GM23248 (cell line): ENCODE measurements at regions not wholly inside any gene's neighbourhood (a gene's known extent, or its start where the extent isn't known, plus 50 kb on each side); places are given as distances from the start of the nearest gene placed in this dataset.
"Not testable (repeated sequence)": the region's sequence is repeated elsewhere in the genome, so short reads cannot be mapped to it uniquely, and the experiment has no call there.

Experiments
- DNase-seq: peaks from one replicate; pipeline ENCODE4 v3.0.0-alpha.2; 2015
- H2AFZ ChIP-seq: fragments of 200-600 bp; sonication (generic); 2 replicates; pipeline ENCODE4 v1.6.1; 2016; ENCODE audit warnings: antibody characterized with exemption
- H3F3A ChIP-seq: fragments of 200-600 bp; sonication (generic); 2 replicates; pipeline ENCODE4 v1.6.1; 2016; ENCODE audit warnings: mild to moderate bottlenecking, antibody characterized with exemption, mixed run types; ENCODE audit not compliant: insufficient read depth
- H3K27ac ChIP-seq: fragments of 200-600 bp; sonication (generic); 2 replicates; pipeline ENCODE4 v1.5.1; 2016; ENCODE audit warnings: mild to moderate bottlenecking
- H3K27me3 ChIP-seq: fragments of 200-600 bp; sonication (generic); replicated peaks from 2 replicates; pipeline ENCODE4 v1.6.1; 2016; ENCODE audit warnings: mild to moderate bottlenecking; ENCODE audit not compliant: insufficient read depth
- H3K36me3 ChIP-seq: fragments of 200-600 bp; sonication (generic); 2 replicates; pipeline ENCODE4 v1.6.1; 2016; ENCODE audit warnings: low read depth, mild to moderate bottlenecking
- H3K4me1 ChIP-seq: fragments of 200-600 bp; sonication (generic); 2 replicates; pipeline ENCODE4 v1.6.1; 2016; ENCODE audit warnings: mild to moderate bottlenecking; ENCODE audit not compliant: insufficient read depth
- H3K4me2 ChIP-seq: fragments of 200-600 bp; sonication (generic); one replicate; pipeline ENCODE4 v1.6.1; 2016; ENCODE audit warnings: mild to moderate bottlenecking; ENCODE audit not compliant: unreplicated experiment
- H3K4me3 ChIP-seq: fragments of 200-600 bp; sonication (generic); 2 replicates; pipeline ENCODE4 v1.5.1; 2016; ENCODE audit warnings: mild to moderate bottlenecking
- H3K79me2 ChIP-seq: fragments of 200-600 bp; sonication (generic); 2 replicates; pipeline ENCODE4 v1.6.1; 2016; ENCODE audit warnings: mild to moderate bottlenecking; ENCODE audit not compliant: insufficient read depth
- H3K9ac ChIP-seq: fragments of 200-600 bp; sonication (generic); 2 replicates; pipeline ENCODE4 v1.6.1; 2016; ENCODE audit warnings: mild to moderate bottlenecking
- H3K9me2 ChIP-seq: fragments of 200-600 bp; sonication (generic); 2 replicates; pipeline ENCODE4 v1.6.1; 2016; ENCODE audit warnings: mixed run types, mild to moderate bottlenecking, moderate library complexity; ENCODE audit not compliant: insufficient read depth
- H3K9me3 ChIP-seq: fragments of 200-600 bp; sonication (generic); one replicate; pipeline ENCODE4 v1.6.1; 2017; ENCODE audit warnings: low read depth
- H4K20me1 ChIP-seq: fragments of 200-600 bp; sonication (generic); 2 replicates; pipeline ENCODE4 v1.6.0; 2016; ENCODE audit not compliant: insufficient read depth
- EZH2 ChIP-seq: fragments of 200-600 bp; sonication (generic); IDR thresholded peaks from 2 replicates; pipeline ENCODE4 v1.6.1; 2018; ENCODE audit warnings: antibody characterized with exemption, mild to moderate bottlenecking; ENCODE audit not compliant: insufficient read depth, poor library complexity, severe bottlenecking
- EZH2phosphoT487 ChIP-seq: fragments of 200-600 bp; sonication (generic); IDR thresholded peaks from 2 replicates; pipeline ENCODE4 v1.6.1; 2018; ENCODE audit warnings: antibody characterized with exemption, moderate library complexity, mild to moderate bottlenecking, low read depth; ENCODE audit not compliant: insufficient read depth
- WGBS, 2 experiments: methylation state at CpG; one replicate each; pipeline ENCODE4 v1.1.6; 2015 to 2017; ENCODE audit warnings: low lambda C conversion rate in 2 of 2, low coverage in 1 of 2; ENCODE audit errors: missing lambda C conversion rate in 2 of 2; 5-methylcytosine and 5-hydroxymethylcytosine counted together
- in situ Hi-C: fragments of 300-500 bp; cut with MboI; formaldehyde crosslinking; loops from 2 replicates; pipeline ENCODE4 v1.15.0; 2020

DNA sequence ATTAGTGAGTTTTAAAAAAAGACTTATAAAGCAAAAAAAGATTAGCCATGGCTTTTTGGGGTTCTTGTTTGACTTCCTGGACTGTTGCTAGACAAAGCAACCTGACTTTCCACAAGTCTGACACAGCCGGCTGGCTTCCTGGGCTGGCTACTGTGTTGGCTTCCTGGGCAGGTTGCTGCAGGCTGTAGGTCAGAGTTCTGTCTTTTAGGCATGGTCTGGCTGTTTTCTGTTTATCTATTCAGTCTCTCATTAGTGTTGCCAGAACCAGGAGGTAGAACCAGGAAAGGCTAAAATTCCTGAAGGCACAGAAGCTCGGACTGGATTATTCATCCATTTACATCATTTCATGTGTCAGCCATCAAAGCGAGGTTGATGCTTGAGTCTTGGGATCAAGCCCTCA, 88.6 kb upstream of the SLC35F3 start:
- DNase-seq: no peak
- no peaks in the 10 kb centered on the region for H3K9me2 ChIP-seq
- no peaks in the 10 kb centered on the region for H3K4me1 ChIP-seq
- H4K20me1 ChIP-seq: no peaks in the 10 kb centered on the region
- H2AFZ ChIP-seq: no peak overlapping the region
- H3K4me3 ChIP-seq: no peak overlapping the region
- H3K9me3 ChIP-seq: no peaks in the 10 kb centered on the region
- TF ChIP-seq EZH2 (no peak), EZH2phosphoT487 (no peak)
- 27 to 47% methylated on average over 3 of the region's 3 CpGs for WGBS, 2 experiments
- no peak overlapping the region for H3K9ac ChIP-seq
- in situ Hi-C loops: no loop called here
- H3K36me3 ChIP-seq: no peaks in the 10 kb centered on the region
- H3K79me2 ChIP-seq: no peaks in the 10 kb centered on the region
- H3K4me2 ChIP-seq: no peak overlapping the region
- H3K27me3 ChIP-seq: no peaks in the 10 kb centered on the region
- no peak overlapping the region for H3K27ac ChIP-seq
- no peaks in the 10 kb centered on the region for H3F3A ChIP-seq

DNA sequence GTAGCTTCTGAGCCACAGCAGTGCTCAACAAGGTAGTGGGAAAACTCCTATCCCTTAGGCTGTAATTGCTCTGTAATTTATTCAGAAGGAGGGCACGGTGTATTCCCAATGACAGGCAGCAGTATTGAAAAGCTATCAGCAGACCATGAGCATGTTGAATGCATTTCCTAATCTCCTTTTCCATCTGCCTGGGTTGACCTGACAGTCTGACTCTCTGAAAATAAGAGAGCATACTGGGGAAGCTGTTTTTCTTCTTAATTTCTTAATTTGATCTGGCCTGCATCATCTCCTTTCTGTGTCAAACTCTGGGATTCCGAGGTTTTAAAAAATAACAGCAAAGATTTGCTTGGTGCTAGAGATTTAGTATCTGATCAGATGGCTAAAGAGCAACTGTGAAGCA, 88.1 kb upstream of the SLC35F3 start:
- DNase-seq: no peak
- no peaks in the 10 kb centered on the region for H3K4me1 ChIP-seq
- H3K9me3 ChIP-seq: no peaks in the 10 kb centered on the region
- no peaks in the 10 kb centered on the region for H3K9me2 ChIP-seq
- no peaks in the 10 kb centered on the region for H3F3A ChIP-seq
- H3K4me3 ChIP-seq: no peak overlapping the region
- no peak overlapping the region for H3K4me2 ChIP-seq
- no peaks in the 10 kb centered on the region for H3K27me3 ChIP-seq
- no peak overlapping the region for H3K9ac ChIP-seq
- no peak overlapping the region for H3K27ac ChIP-seq
- H4K20me1 ChIP-seq: no peaks in the 10 kb centered on the region
- H3K36me3 ChIP-seq: no peaks in the 10 kb centered on the region
- H3K79me2 ChIP-seq: no peaks in the 10 kb centered on the region
- H2AFZ ChIP-seq: no peak overlapping the region
- TF ChIP-seq EZH2: no peak
- 14 to 44% methylated on average over 2 of the region's 2 CpGs for WGBS, 2 experiments
- in situ Hi-C loops: no loop called here

DNA sequence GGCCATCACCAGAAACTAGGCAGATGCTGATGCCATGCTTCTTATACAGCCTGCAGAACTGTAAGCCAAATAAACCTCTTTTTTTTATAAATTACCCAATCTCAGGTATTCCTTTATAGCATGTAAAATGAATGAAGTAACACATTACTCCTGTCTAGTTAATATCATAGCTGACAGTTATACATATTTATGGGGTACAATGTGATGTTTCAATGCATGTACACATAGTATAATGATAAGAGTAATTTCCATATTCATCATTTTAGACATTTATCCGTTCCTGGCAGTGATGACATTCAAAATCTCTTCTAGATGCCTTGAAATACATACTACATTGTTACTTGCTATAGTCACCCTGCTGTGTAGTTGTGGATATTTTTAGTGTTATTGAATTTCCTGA, 85.4 kb upstream of the SLC35F3 start:
- in situ Hi-C loops: no loop called here
- DNase-seq: no peak
- Histone ChIP-seq H3K9ac (no peak overlapping the region), H3K4me3 (no peak overlapping the region), H4K20me1 (no peaks in the 10 kb centered on the region), H3K4me1 (no peaks in the 10 kb centered on the region), H3K9me3 (no peaks in the 10 kb centered on the region), H3K36me3 (no peaks in the 10 kb centered on the region), H2AFZ (no peak overlapping the region), H3K4me2 (no peak overlapping the region), H3F3A (no peaks in the 10 kb centered on the region), H3K27me3 (no peaks in the 10 kb centered on the region), H3K79me2 (no peaks in the 10 kb centered on the region), H3K27ac (no peak overlapping the region), H3K9me2 (no peaks in the 10 kb centered on the region)
- TF ChIP-seq EZH2phosphoT487: no peak
- no peak for TF ChIP-seq EZH2
- 6 to 8% methylated on average over 1 of the region's 1 CpG for WGBS, 2 experiments

DNA sequence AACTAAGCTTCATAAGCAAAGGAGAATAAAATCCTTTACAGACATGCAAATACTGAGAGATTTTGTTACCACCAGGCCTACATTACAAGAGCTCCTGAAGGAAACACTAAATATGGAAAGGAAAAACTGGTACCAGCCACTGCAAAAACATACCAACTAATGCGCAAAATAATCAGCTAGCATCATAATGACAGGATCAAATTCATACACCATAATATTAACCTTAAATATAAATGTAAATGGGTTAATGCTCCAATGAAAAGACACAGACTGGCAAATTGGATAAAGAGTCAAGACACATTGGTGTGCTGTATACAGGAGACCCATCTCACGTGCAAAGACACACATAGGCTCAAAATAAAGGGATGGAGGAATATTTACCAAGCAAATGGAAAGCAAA, 80.3 kb upstream of the SLC35F3 start:
- H3K36me3 ChIP-seq, H3F3A ChIP-seq, H3K79me2 ChIP-seq, H3K9me3 ChIP-seq, H3K9ac ChIP-seq, in situ Hi-C loops, H3K9me2 ChIP-seq, DNase-seq, H3K4me2 ChIP-seq, H4K20me1 ChIP-seq, H3K4me1 ChIP-seq, H2AFZ ChIP-seq, H3K27me3 ChIP-seq, H3K27ac ChIP-seq, H3K4me3 ChIP-seq: not testable (repeated sequence)
- 37 to 45% methylated on average over 2 of the region's 2 CpGs for WGBS, 2 experiments

DNA sequence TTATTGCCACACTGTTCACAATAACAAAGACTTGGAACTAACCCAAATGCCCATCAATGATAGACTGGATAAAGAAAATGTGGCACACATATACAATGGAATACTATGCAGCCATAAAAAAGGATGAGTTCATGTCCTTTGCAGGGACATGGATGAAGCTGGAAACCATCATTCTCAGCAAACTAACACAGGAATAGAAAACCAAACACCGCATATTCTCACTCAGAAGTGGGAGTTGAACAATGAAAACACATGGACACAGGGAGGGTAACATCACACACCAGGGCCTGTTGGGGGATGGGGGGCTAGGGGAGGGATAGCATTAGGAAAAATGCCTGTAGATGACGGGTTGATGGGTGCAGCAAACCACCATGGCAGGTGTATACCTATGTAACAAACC, 76.5 kb upstream of the SLC35F3 start:
- H2AFZ ChIP-seq, H3K9ac ChIP-seq, H3K4me3 ChIP-seq, H3K36me3 ChIP-seq, DNase-seq, in situ Hi-C loops, H3K4me2 ChIP-seq, H4K20me1 ChIP-seq, H3K27me3 ChIP-seq, H3K27ac ChIP-seq, H3K9me3 ChIP-seq, H3F3A ChIP-seq, H3K9me2 ChIP-seq, H3K79me2 ChIP-seq, H3K4me1 ChIP-seq: not testable (repeated sequence)
- WGBS, 2 experiments: 16 to 18% methylated on average over 2 of the region's 2 CpGs
